PC-9 (cell line): ENCODE measurements at regions not wholly inside any gene's neighbourhood (a gene's known extent, or its start where the extent isn't known, plus 50 kb on each side); places are given as distances from the start of the nearest gene placed in this dataset.

Source experiments
- BruUV-seq: library from RNA; stranded (reverse); fragments of 400-500 nt; replicated peaks from 2 replicates; lab custom pipeline; 2021; lab: Mats Ljungman, UMichigan
- CTCF ChIA-PET: fragments of 300-600 bp; sonication (Branson Sonifier 250); formaldehyde crosslinking; loops from one replicate; lab custom pipeline; 2022; ENCODE audit warnings: antibody characterized with exemption; lab: Charles Lee
- POLR2A ChIA-PET: fragments of 300-600 bp; sonication (Branson Sonifier 250); formaldehyde crosslinking; loops from one replicate; lab custom pipeline; 2022; ENCODE audit warnings: antibody characterized with exemption; ENCODE audit not compliant: unreplicated experiment; lab: Charles Lee
- DNase-seq, 2 experiments: peaks; one replicate each; pipeline versions ENCODE4 v3.0.0 to v3.0.0-alpha.2; 2015 to 2022; ENCODE audit warnings: mixed read lengths in 1 of 2
- H2AFZ ChIP-seq: fragments of 200-600 bp; sonication (generic); 2 replicates; pipeline ENCODE4 v1.8.1; 2017; ENCODE audit warnings: antibody characterized with exemption
- H3F3A ChIP-seq: fragments of 200-600 bp; sonication (generic); 2 replicates; pipeline ENCODE4 v1.8.1; 2017; ENCODE audit warnings: antibody characterized with exemption, mild to moderate bottlenecking, low read depth; ENCODE audit not compliant: insufficient read depth
- H3K27ac ChIP-seq: fragments of 200-600 bp; sonication (generic); 2 replicates; pipeline ENCODE4 v1.6.1; 2016; ENCODE audit warnings: mixed run types
- H3K27me3 ChIP-seq: fragments of 200-600 bp; sonication (generic); 2 replicates; pipeline ENCODE4 v1.6.1; 2016; ENCODE audit warnings: low read depth, mixed run types; ENCODE audit not compliant: insufficient read depth
- H3K36me3 ChIP-seq: fragments of 200-600 bp; sonication (generic); 2 replicates; pipeline ENCODE4 v1.6.1; 2016; ENCODE audit warnings: low read depth, mixed run types
- H3K4me1 ChIP-seq: fragments of 200-600 bp; sonication (generic); replicated peaks from 2 replicates; pipeline ENCODE4 v1.6.1; 2016; ENCODE audit warnings: mixed run types; ENCODE audit not compliant: insufficient read depth
- H3K4me2 ChIP-seq: fragments of 200-600 bp; sonication (generic); 2 replicates; pipeline ENCODE4 v1.6.1; 2017; ENCODE audit warnings: mixed run types
- H3K4me3 ChIP-seq: fragments of 200-600 bp; sonication (generic); 2 replicates; pipeline ENCODE4 v1.6.1; 2016; ENCODE audit warnings: mixed run types
- H3K79me2 ChIP-seq: fragments of 200-600 bp; sonication (generic); 2 replicates; pipeline ENCODE4 v1.6.1; 2017; ENCODE audit warnings: low read depth, mixed run types
- H3K9me2 ChIP-seq: fragments of 200-600 bp; sonication (generic); 2 replicates; pipeline ENCODE4 v1.8.1; 2017; ENCODE audit warnings: mild to moderate bottlenecking; ENCODE audit not compliant: insufficient read depth
- H3K9me3 ChIP-seq: fragments of 200-600 bp; sonication (generic); 2 replicates; pipeline ENCODE4 v1.8.1; 2016; ENCODE audit warnings: low read depth; ENCODE audit not compliant: insufficient read depth
- H4K20me1 ChIP-seq: fragments of 200-600 bp; sonication (generic); 2 replicates; pipeline ENCODE4 v1.8.1; 2017; ENCODE audit not compliant: insufficient read depth
- EZH2 ChIP-seq: fragments of 200-600 bp; sonication (generic); IDR thresholded peaks from 2 replicates; pipeline ENCODE4 v1.8.0; 2017; ENCODE audit warnings: antibody characterized with exemption, low read depth
- intact Hi-C: fragments of 100-400 bp; cut with micrococcal nuclease; formaldehyde crosslinking; loops from one replicate; pipeline ENCODE4 v1.10.0; 2022; ENCODE audit not compliant: unreplicated experiment
- TF ChIP-seq, protein P1 (sequence below): fragments of 200-600 bp; sonication (generic); conservative IDR thresholded peaks from 2 replicates; pipeline ENCODE4 v1.6.1; 2017; ENCODE audit warnings: mixed run types, antibody characterized with exemption, mild to moderate bottlenecking, moderate library complexity

DNA sequence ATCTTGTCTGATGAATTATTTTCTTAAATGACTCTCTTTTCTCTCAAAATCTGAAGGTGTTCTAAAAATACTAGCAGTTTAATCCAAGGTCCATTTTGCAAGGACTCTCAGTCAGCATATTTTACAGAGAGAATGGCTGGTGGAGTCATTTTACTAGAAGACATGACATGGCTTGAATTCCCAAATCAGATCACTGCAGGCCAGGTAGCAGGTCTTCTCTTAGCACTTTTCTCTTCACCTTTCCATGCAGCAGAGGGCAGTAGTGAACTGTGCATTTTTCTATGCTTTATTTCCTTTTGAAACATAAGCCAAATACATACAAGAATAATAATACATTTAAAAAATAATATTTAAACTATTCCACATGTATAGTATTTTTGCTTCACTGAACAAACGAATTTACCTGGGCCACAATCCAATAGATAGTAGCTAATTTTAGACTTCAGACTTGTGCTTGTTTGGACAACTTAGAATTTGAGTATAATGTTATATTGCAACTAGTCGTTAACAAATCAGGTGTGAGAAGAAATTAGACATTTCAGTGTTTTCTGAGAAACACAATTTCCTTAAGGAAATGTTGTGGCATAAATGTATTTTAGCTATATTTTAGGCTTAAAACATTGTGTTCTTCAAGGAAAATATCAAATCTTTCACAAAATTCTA, 289.4 kb upstream of the DAB2 start:
- H3K9me3 ChIP-seq: no peaks in the 10 kb centered on the region; the same call in 1 of the 2 replicates
- CTCF ChIA-PET: interaction anchor here (0.6 to 1.0 kb wide), 4 partner anchors 20 to 969 kb away, joined by 3 to 21 read pairs (median 4); no protein-coding TSS in a partner anchor
- BruUV-seq: no TSS peak
- DNase-seq: peak; percentile 63 to 74
- peaks cover 3% of the 10 kb centered on the region; the same call in 1 of the 2 replicates for H3F3A ChIP-seq
- 0 out of 2 replicates have a peak, but pooled peaks cover 5% of the 10 kb centered on the region for H3K9me2 ChIP-seq
- no peak overlapping the region for H3K4me3 ChIP-seq
- POLR2A ChIA-PET: interaction anchor here (0.5 to 0.7 kb wide), 2 partner anchors 77 to 1025 kb away, joined by 4 to 6 read pairs; no protein-coding TSS in a partner anchor
- peaks cover 8% of the 10 kb centered on the region; the same call in 1 of the 2 replicates for H3K4me1 ChIP-seq
- intact Hi-C loops: loop anchor here (1.0 to 10.0 kb wide), 11 partner anchors 65 to 1165 kb away; no protein-coding TSS in a partner anchor
- H4K20me1 ChIP-seq: no peaks in the 10 kb centered on the region
- H3K4me2 ChIP-seq: no peak overlapping the region
- no peak overlapping the region for H2AFZ ChIP-seq
- TF ChIP-seq, protein P1, sequence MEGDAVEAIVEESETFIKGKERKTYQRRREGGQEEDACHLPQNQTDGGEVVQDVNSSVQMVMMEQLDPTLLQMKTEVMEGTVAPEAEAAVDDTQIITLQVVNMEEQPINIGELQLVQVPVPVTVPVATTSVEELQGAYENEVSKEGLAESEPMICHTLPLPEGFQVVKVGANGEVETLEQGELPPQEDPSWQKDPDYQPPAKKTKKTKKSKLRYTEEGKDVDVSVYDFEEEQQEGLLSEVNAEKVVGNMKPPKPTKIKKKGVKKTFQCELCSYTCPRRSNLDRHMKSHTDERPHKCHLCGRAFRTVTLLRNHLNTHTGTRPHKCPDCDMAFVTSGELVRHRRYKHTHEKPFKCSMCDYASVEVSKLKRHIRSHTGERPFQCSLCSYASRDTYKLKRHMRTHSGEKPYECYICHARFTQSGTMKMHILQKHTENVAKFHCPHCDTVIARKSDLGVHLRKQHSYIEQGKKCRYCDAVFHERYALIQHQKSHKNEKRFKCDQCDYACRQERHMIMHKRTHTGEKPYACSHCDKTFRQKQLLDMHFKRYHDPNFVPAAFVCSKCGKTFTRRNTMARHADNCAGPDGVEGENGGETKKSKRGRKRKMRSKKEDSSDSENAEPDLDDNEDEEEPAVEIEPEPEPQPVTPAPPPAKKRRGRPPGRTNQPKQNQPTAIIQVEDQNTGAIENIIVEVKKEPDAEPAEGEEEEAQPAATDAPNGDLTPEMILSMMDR: peak; percentile 87
- TF ChIP-seq EZH2: no peak
- H3K27me3 ChIP-seq: no peaks in the 10 kb centered on the region
- H3K36me3 ChIP-seq: no peaks in the 10 kb centered on the region
- peak overlapping the region; percentile 60 for H3K27ac ChIP-seq
- H3K79me2 ChIP-seq: no peaks in the 10 kb centered on the region

DNA sequence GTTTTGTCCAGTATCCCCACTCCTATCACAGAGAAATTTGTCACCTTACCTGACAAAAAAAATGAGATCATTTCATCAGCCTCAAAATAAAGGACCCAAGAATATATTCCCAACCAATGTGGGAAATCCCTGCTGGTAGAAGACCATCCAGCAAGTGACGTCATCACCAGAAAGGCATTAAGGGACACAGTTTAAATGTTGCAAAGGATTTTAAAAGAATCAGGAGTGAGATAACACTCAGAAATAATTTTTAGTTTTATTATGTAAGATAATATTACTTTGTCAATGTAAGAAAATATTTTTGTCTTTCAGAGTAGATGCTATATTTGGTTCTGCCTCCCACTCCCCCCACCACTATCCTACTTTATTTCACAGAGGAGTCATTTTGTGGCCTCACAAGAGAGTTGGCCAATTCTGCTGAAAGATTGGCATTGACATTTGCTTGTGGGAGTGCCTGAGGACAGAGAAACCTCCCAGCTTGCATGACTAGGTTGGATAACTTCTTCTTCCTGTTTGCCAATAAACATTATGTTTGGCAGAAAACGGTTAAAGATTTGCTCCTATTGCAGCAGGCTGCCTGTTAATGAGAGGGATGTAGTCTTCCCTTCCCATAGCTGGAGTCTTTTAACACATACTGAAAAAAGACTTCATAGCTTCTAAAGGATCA, 288.6 kb upstream of the DAB2 start:
- no peaks in the 10 kb centered on the region for H4K20me1 ChIP-seq
- peaks cover 3% of the 10 kb centered on the region; the same call in 1 of the 2 replicates for H3F3A ChIP-seq
- no TSS peak for BruUV-seq
- no peaks in the 10 kb centered on the region for H3K36me3 ChIP-seq
- CTCF ChIA-PET: interaction anchor here (0.5 to 1.0 kb wide), 5 partner anchors 21 to 971 kb away, joined by 3 to 4 read pairs (median 3); no protein-coding TSS in a partner anchor
- no peaks in the 10 kb centered on the region for H3K27me3 ChIP-seq
- H2AFZ ChIP-seq: no peak overlapping the region; the same call in 1 of the 2 replicates
- H3K4me1 ChIP-seq: peaks cover 8% of the 10 kb centered on the region; the same call in 1 of the 2 replicates
- intact Hi-C loops: loop anchor here (10.0 kb wide), 2 partner anchors 339 to 371 kb away; no protein-coding TSS in a partner anchor
- no peak for TF ChIP-seq EZH2
- TF ChIP-seq, protein P1: no peak
- no peak overlapping the region for H3K4me2 ChIP-seq
- DNase-seq: no peak
- peak overlapping the region; percentile 60 for H3K27ac ChIP-seq
- POLR2A ChIA-PET: no interaction called here
- no peak overlapping the region for H3K4me3 ChIP-seq
- H3K9me3 ChIP-seq: no peaks in the 10 kb centered on the region; the same call in 1 of the 2 replicates
- H3K9me2 ChIP-seq: 0 out of 2 replicates have a peak, but pooled peaks cover 5% of the 10 kb centered on the region
- no peaks in the 10 kb centered on the region for H3K79me2 ChIP-seq
